ENCODE measurements at regions not wholly inside any gene's neighbourhood (a gene's known extent, or its start where the extent isn't known, plus 50 kb on each side); places are given as distances from the start of the nearest gene placed in this dataset.

DNA sequence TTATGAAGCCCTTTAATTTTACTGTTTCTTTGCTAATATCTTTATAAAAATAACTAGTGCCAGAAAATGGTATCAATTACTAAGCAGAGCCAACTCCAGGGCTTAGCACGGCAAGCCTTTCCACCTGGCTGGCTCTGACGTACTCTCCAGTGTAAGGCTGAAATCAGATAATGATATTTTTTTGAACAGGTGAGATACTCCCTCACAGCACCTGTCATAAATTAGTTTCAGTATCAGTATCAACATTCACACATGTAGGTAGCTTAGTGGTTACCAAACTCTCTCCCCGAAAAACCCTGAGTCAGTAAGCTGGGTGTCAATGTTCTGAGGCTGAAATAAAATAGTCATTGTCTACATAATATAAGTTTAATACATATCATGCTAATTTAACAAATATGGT, 710.1 kb downstream of the SQOR start:
- H3K36me3 ChIP-seq (ENCODE audit: control insufficient read depth, insufficient read depth, low read length) = no peaks in the 10 kb centered on the region
- in situ Hi-C loops (cut with HindIII; ENCODE audit: low pct_unique_long_range_greater_than_20kb, low sequenced_read_pairs) (no loop called here), intact Hi-C loops (cut with micrococcal nuclease; ENCODE audit: unreplicated experiment) (no loop called here)
- no peak overlapping the region for H3K27ac ChIP-seq (ENCODE audit: low read length)
- no peaks in the 10 kb centered on the region for H3K27me3 ChIP-seq (ENCODE audit: control insufficient read depth, insufficient read depth, low read length)
- ChIA-PET POLR2A (no interaction called here), CTCF (no interaction called here)
- H3K4me3 ChIP-seq (ENCODE audit: low read depth in 2 of 2, low read length in 2 of 2) = no peak overlapping the region
- TF ChIP-seq, protein P1, sequence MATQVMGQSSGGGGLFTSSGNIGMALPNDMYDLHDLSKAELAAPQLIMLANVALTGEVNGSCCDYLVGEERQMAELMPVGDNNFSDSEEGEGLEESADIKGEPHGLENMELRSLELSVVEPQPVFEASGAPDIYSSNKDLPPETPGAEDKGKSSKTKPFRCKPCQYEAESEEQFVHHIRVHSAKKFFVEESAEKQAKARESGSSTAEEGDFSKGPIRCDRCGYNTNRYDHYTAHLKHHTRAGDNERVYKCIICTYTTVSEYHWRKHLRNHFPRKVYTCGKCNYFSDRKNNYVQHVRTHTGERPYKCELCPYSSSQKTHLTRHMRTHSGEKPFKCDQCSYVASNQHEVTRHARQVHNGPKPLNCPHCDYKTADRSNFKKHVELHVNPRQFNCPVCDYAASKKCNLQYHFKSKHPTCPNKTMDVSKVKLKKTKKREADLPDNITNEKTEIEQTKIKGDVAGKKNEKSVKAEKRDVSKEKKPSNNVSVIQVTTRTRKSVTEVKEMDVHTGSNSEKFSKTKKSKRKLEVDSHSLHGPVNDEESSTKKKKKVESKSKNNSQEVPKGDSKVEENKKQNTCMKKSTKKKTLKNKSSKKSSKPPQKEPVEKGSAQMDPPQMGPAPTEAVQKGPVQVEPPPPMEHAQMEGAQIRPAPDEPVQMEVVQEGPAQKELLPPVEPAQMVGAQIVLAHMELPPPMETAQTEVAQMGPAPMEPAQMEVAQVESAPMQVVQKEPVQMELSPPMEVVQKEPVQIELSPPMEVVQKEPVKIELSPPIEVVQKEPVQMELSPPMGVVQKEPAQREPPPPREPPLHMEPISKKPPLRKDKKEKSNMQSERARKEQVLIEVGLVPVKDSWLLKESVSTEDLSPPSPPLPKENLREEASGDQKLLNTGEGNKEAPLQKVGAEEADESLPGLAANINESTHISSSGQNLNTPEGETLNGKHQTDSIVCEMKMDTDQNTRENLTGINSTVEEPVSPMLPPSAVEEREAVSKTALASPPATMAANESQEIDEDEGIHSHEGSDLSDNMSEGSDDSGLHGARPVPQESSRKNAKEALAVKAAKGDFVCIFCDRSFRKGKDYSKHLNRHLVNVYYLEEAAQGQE (IDR thresholded peaks at IDR 0.05; ENCODE audit: insufficient read depth in 1 of 2, low read depth in 2 of 2, low read length in 1 of 2) = no peak
- TF ChIP-seq TCF7L2 (IDR thresholded peaks at IDR 0.05; ENCODE audit: low read depth, low read length) = no peak
- TF ChIP-seq POLR2AphosphoS5 (IDR thresholded peaks at IDR 0.05; ENCODE audit: low read depth, low read length) = no peak
- BruUV-seq (replicated peaks) = no TSS peak
- no peaks in the 10 kb centered on the region for H3K9me3 ChIP-seq (ENCODE audit: control insufficient read depth, insufficient read depth, low read depth, low read length)
- ATAC-seq = no peak
- no peak for DNase-seq (ENCODE audit: low read depth, low spot score)
- H3K4me1 ChIP-seq (ENCODE audit: control insufficient read depth, insufficient read depth, low read length) = no peaks in the 10 kb centered on the region

DNA sequence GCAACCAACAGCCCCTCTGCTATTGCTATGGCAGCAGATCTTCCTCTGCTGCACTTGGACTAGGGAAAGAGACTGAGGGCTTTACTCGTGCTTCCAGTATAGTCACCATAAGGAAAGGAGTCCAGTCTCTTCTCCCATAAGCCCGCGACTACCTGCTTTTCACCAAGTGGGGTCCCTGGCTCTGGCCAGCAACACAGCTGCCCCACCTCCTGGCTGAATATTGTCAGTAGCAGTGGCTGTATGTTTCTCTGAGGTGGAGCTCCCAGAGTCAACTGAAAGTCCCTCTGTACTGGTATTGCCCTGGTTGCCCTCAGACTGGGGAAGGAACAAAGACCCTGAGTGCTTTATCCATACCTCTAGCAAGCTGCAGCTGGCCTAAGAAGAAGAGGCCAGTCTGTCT, 719.6 kb downstream of the SQOR start:
- H3K9me3 ChIP-seq (ENCODE audit: control insufficient read depth, insufficient read depth, low read depth, low read length) = no peaks in the 10 kb centered on the region
- TF ChIP-seq, protein P1 (IDR thresholded peaks at IDR 0.05; ENCODE audit: insufficient read depth in 1 of 2, low read depth in 2 of 2, low read length in 1 of 2) = no peak
- TF ChIP-seq TCF7L2 (IDR thresholded peaks at IDR 0.05; ENCODE audit: low read depth, low read length) (no peak), POLR2AphosphoS5 (IDR thresholded peaks at IDR 0.05; ENCODE audit: low read depth, low read length) (no peak), SIN3A (IDR thresholded peaks at IDR 0.05; ENCODE audit: borderline replicate concordance, insufficient read depth, low read depth, low read length) (no peak)
- TF ChIP-seq, protein P2, sequence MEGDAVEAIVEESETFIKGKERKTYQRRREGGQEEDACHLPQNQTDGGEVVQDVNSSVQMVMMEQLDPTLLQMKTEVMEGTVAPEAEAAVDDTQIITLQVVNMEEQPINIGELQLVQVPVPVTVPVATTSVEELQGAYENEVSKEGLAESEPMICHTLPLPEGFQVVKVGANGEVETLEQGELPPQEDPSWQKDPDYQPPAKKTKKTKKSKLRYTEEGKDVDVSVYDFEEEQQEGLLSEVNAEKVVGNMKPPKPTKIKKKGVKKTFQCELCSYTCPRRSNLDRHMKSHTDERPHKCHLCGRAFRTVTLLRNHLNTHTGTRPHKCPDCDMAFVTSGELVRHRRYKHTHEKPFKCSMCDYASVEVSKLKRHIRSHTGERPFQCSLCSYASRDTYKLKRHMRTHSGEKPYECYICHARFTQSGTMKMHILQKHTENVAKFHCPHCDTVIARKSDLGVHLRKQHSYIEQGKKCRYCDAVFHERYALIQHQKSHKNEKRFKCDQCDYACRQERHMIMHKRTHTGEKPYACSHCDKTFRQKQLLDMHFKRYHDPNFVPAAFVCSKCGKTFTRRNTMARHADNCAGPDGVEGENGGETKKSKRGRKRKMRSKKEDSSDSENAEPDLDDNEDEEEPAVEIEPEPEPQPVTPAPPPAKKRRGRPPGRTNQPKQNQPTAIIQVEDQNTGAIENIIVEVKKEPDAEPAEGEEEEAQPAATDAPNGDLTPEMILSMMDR (IDR thresholded peaks at IDR 0.05) = no peak
- DNase-seq (ENCODE audit: low read depth, low spot score) (no peak), ATAC-seq (no peak)
- no peak overlapping the region for H3K4me3 ChIP-seq (ENCODE audit: low read depth in 2 of 2, low read length in 2 of 2)
- H3K27ac ChIP-seq (ENCODE audit: low read length) = no peak overlapping the region
- no peaks in the 10 kb centered on the region for H3K4me1 ChIP-seq (ENCODE audit: control insufficient read depth, insufficient read depth, low read length)
- H3K36me3 ChIP-seq (ENCODE audit: control insufficient read depth, insufficient read depth, low read length) = no peaks in the 10 kb centered on the region
- intact Hi-C loops (cut with micrococcal nuclease; ENCODE audit: unreplicated experiment) (no loop called here), in situ Hi-C loops (cut with HindIII; ENCODE audit: low pct_unique_long_range_greater_than_20kb, low sequenced_read_pairs) (no loop called here)
- CTCF ChIA-PET = no interaction called here
- POLR2A ChIA-PET = no interaction called here
- no TSS peak for BruUV-seq (replicated peaks)
- H3K27me3 ChIP-seq (ENCODE audit: control insufficient read depth, insufficient read depth, low read length) = no peaks in the 10 kb centered on the region
